ENCODE measurements at regions not wholly inside any gene's neighbourhood (a gene's known extent, or its start where the extent isn't known, plus 50 kb on each side); places are given as distances from the start of the nearest gene placed in this dataset.

- TF ChIP-seq IRF5 (IDR thresholded peaks at IDR 0.05; ENCODE audit: borderline replicate concordance), result no peak
These were observed 164.9 kb upstream of the USP25 start (continued) for GRCh38 chr21:15564907-15565306.

- TF ChIP-seq ZBTB33 (IDR thresholded peaks at IDR 0.05) (no peak), MEF2B (IDR thresholded peaks at IDR 0.05; ENCODE audit: partially characterized antibody, poor library complexity, severe bottlenecking) (no peak), NFXL1 (IDR thresholded peaks at IDR 0.05; ENCODE audit: borderline replicate concordance) (no peak), CBFB (IDR thresholded peaks at IDR 0.05; ENCODE audit: low read depth) (no peak), HDAC2 (IDR thresholded peaks at IDR 0.05) (no peak), BCL11A (IDR thresholded peaks at IDR 0.05; ENCODE audit: low read depth, low read length) (no peak), BCL3 (IDR thresholded peaks at IDR 0.05; ENCODE audit: borderline replicate concordance, insufficient read depth, low read depth, low read length, poor library complexity, severe bottlenecking) (no peak), CHD2 (IDR thresholded peaks at IDR 0.05; ENCODE audit: borderline replicate concordance, low read depth, low read length) (no peak), NR2F1 (conservative IDR thresholded peaks at IDR 0.05) (no peak), CTCF (IDR thresholded peaks at IDR 0.05 in 2 of 3, conservative IDR thresholded peaks at IDR 0.05 in 1 of 3; ENCODE audit: control insufficient read depth in 2 of 3, extremely low read depth in 1 of 3, insufficient read depth in 1 of 3, low read depth in 3 of 3, low read length in 3 of 3) (no peak), IRF4 (IDR thresholded peaks at IDR 0.05; ENCODE audit: low read depth, low read length) (no peak)
- H3K4me2 ChIP-seq (ENCODE audit: control insufficient read depth, insufficient read depth), result no peak overlapping the region
- H3K27ac ChIP-seq (ENCODE audit: control insufficient read depth, insufficient read depth), result no peak overlapping the region
- FAIRE-seq (no peak), DNase-seq (ENCODE audit: low read depth, low spot score) (no peak), ATAC-seq (no peak)
- no peaks in the 10 kb centered on the region for H4K20me1 ChIP-seq (ENCODE audit: control insufficient read depth, insufficient read depth)
- no peaks in the 10 kb centered on the region for H3K79me2 ChIP-seq (ENCODE audit: control insufficient read depth, insufficient read depth, low read length)
- POLR2A ChIA-PET, result no interaction called here
- SMC1A ChIA-PET (ENCODE audit: uncharacterized antibody, unreplicated experiment), result no interaction called here
- in situ Hi-C loops (cut with MboI) (no loop called here), intact Hi-C loops (cut with micrococcal nuclease; ENCODE audit: unreplicated experiment) (no loop called here)
- H3K4me1 ChIP-seq (ENCODE audit: control insufficient read depth, insufficient read depth, low read length), result no peaks in the 10 kb centered on the region
- CTCF ChIA-PET, result no interaction called here
- no TSS peak for BruUV-seq (replicated peaks)
- H3K9ac ChIP-seq (ENCODE audit: control insufficient read depth, insufficient read depth, low read length), result no peak overlapping the region
- no peaks in the 10 kb centered on the region for H3K27me3 ChIP-seq (replicated peaks in 1 of 2; ENCODE audit: control insufficient read depth in 2 of 2, insufficient read depth in 2 of 2, low read length in 1 of 2)
- no peaks in the 10 kb centered on the region for H3K9me3 ChIP-seq (replicated peaks; ENCODE audit: control insufficient read depth, insufficient read depth, low read length)
- 0% methylated on average over 1 of the region's 1 CpG for WGBS (ENCODE audit: insufficient coverage, insufficient replicate concordance, low lambda C conversion rate, missing lambda C conversion rate)
- no peaks in the 10 kb centered on the region for H3K36me3 ChIP-seq (ENCODE audit: control insufficient read depth in 2 of 2, insufficient read depth in 2 of 2, low read length in 1 of 2)
- RAD21 ChIA-PET (ENCODE audit: unreplicated experiment), result no interaction called here
- no peak overlapping the region for H3K4me3 ChIP-seq
- no peak overlapping the region for H2AFZ ChIP-seq (ENCODE audit: control insufficient read depth, low read depth, low read length)
These were observed 163.1 kb upstream of the USP25 start for GRCh38 chr21:15566703-15567102.
